ENCODE measurements at regions not wholly inside any gene's neighbourhood (a gene's known extent, or its start where the extent isn't known, plus 50 kb on each side); places are given as distances from the start of the nearest gene placed in this dataset.

GRCh38 chr19:37829526-37829925 lies 50.1 kb upstream of the ZNF573 start:
- no peaks in the 10 kb centered on the region for H3K4me1 ChIP-seq (ENCODE audit: insufficient read depth, low read length)
- peaks cover 16% of the 10 kb centered on the region; the same call in 1 of the 2 replicates for H3K36me3 ChIP-seq (ENCODE audit: insufficient read depth, low read depth, low read length)
- H3K27me3 ChIP-seq (ENCODE audit: insufficient read depth, low read length) = no peaks in the 10 kb centered on the region
- peaks cover 81% of the 10 kb centered on the region for H3K9me3 ChIP-seq (ENCODE audit: insufficient read depth, low read depth, low read length)
- H3K4me3 ChIP-seq (ENCODE audit: low read length) = no peak overlapping the region
- no peak overlapping the region for H3K9ac ChIP-seq (ENCODE audit: low read depth, low read length)
- H3K27ac ChIP-seq (ENCODE audit: low read length) = no peak overlapping the region

All from iPS-20b (cell line).